Esophagus muscularis mucosa (tissue), 4 donors: ENCODE measurements at regions not wholly inside any gene's neighbourhood (a gene's known extent, or its start where the extent isn't known, plus 50 kb on each side); places are given as distances from the start of the nearest gene placed in this dataset.

Source experiments
- EP300 ChIP-seq: sonication (generic); formaldehyde crosslinking; IDR thresholded peaks from one replicate; pipeline ENCODE4 v1.6.1; 2017; ENCODE audit warnings: antibody characterized with exemption
- POLR2A ChIP-seq: fragments of 450-650 bp; IDR thresholded peaks from one replicate; pipeline ENCODE4 v1.6.1; 2017; ENCODE audit warnings: antibody characterized with exemption, moderate library complexity, mild to moderate bottlenecking, low read depth
- POLR2AphosphoS5 ChIP-seq, 2 donors: sonication (generic); formaldehyde crosslinking; IDR thresholded peaks; one replicate each; pipeline ENCODE4 v1.6.1; 2017; ENCODE audit warnings: antibody characterized with exemption in 2 of 2
- TF ChIP-seq, protein P1 (sequence below), 3 experiments: fragments of 200-600 bp in 2 of 3; fragments of 450-650 bp in 1 of 3; sonication (generic) in 2 of 3; IDR thresholded peaks; one replicate each; pipeline ENCODE4 v1.5.1; 2017 to 2019; ENCODE audit warnings: antibody characterized with exemption in 3 of 3, mild to moderate bottlenecking in 2 of 3, moderate library complexity in 1 of 3

DNA sequence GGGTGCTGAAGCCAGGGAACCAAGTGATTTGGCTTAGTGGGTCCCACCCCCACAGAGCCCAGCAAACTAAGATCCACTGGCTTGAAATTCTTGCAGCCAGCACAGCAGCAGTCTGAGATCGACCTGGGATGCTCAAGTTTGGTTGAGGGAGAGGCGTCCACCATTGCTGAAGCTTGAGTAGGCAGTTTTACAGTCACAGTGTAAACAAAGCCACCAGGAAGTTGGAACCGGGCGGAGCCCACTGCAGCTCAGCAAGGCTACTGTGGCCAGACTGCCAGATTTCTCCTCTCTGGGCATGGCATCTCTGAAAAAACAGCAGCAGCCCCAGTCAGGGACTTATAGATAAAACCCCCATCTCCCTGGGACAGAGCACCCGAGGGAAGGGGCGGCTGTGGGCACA, 424.1 kb upstream of the TENM4 start:
- TF ChIP-seq POLR2AphosphoS5 (IDR thresholded peaks at IDR 0.05) (no peak), EP300 (no peak), POLR2A (no peak)
- TF ChIP-seq, protein P1, sequence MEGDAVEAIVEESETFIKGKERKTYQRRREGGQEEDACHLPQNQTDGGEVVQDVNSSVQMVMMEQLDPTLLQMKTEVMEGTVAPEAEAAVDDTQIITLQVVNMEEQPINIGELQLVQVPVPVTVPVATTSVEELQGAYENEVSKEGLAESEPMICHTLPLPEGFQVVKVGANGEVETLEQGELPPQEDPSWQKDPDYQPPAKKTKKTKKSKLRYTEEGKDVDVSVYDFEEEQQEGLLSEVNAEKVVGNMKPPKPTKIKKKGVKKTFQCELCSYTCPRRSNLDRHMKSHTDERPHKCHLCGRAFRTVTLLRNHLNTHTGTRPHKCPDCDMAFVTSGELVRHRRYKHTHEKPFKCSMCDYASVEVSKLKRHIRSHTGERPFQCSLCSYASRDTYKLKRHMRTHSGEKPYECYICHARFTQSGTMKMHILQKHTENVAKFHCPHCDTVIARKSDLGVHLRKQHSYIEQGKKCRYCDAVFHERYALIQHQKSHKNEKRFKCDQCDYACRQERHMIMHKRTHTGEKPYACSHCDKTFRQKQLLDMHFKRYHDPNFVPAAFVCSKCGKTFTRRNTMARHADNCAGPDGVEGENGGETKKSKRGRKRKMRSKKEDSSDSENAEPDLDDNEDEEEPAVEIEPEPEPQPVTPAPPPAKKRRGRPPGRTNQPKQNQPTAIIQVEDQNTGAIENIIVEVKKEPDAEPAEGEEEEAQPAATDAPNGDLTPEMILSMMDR (IDR thresholded peaks at IDR 0.05): no peak
